ENCODE measurements at regions not wholly inside any gene's neighbourhood (a gene's known extent, or its start where the extent isn't known, plus 50 kb on each side); places are given as distances from the start of the nearest gene placed in this dataset.
A peak's percentile ranks its signal among the peaks of the same experiment; 100 is the strongest.
"Not testable (repeated sequence)": the region's sequence is repeated elsewhere in the genome, so short reads cannot be mapped to it uniquely, and the experiment has no call there.

- H3K9me3 ChIP-seq: no peaks in the 10 kb centered on the region
- H3K27ac ChIP-seq: no peak overlapping the region
- H3K4me3 ChIP-seq: no peak overlapping the region
- no peaks in the 10 kb centered on the region for H3K36me3 ChIP-seq (replicated peaks in 1 of 2; ENCODE audit: insufficient read depth in 1 of 2, low read depth in 2 of 2)
- 80 to 95% methylated on average over 4 of the region's 4 CpGs for WGBS, 2 donors
- TF ChIP-seq POLR2A (IDR thresholded peaks at IDR 0.05) (no peak), CTCF (IDR thresholded peaks at IDR 0.05) (no peak)
- intact Hi-C loops (cut with DNase I): no loop called here
- no peaks in the 10 kb centered on the region for H3K4me1 ChIP-seq
- ATAC-seq (no peak), DNase-seq (no peak)
- no peaks in the 10 kb centered on the region for H3K27me3 ChIP-seq
Observed at GRCh38 chr4:114420069-114420468, 178.5 kb upstream of the UGT8 start.

GRCh38 chr4:114423582-114423981, 175.0 kb upstream of the UGT8 start:
- H3K9me3 ChIP-seq: no peaks in the 10 kb centered on the region
- DNase-seq: no peak
- H3K4me3 ChIP-seq: no peak overlapping the region
- H3K4me1 ChIP-seq: no peaks in the 10 kb centered on the region
- no peak overlapping the region for H3K27ac ChIP-seq
- intact Hi-C loops (cut with DNase I): no loop called here
- WGBS, 2 donors: 72 to 78% methylated on average over 3 of the region's 3 CpGs
- no peak for ATAC-seq
- no peaks in the 10 kb centered on the region for H3K36me3 ChIP-seq (replicated peaks in 1 of 2; ENCODE audit: insufficient read depth in 1 of 2, low read depth in 2 of 2)
- no peak for TF ChIP-seq POLR2A (IDR thresholded peaks at IDR 0.05)
- TF ChIP-seq CTCF (IDR thresholded peaks at IDR 0.05): no peak
- H3K27me3 ChIP-seq: no peaks in the 10 kb centered on the region

GRCh38 chr4:114435116-114435515, 163.5 kb upstream of the UGT8 start:
- no peak for ATAC-seq
- no peak overlapping the region for H3K27ac ChIP-seq
- DNase-seq: no peak
- H3K36me3 ChIP-seq (replicated peaks in 1 of 2; ENCODE audit: insufficient read depth in 1 of 2, low read depth in 2 of 2): no peaks in the 10 kb centered on the region
- 77 to 83% methylated on average over 1 of the region's 1 CpG for WGBS, 2 donors
- no peak overlapping the region for H3K4me3 ChIP-seq
- TF ChIP-seq CTCF (IDR thresholded peaks at IDR 0.05): no peak
- no peak for TF ChIP-seq POLR2A (IDR thresholded peaks at IDR 0.05)
- intact Hi-C loops (cut with DNase I): no loop called here
- H3K9me3 ChIP-seq: no peaks in the 10 kb centered on the region
- H3K27me3 ChIP-seq: no peaks in the 10 kb centered on the region
- H3K4me1 ChIP-seq: no peaks in the 10 kb centered on the region

- ATAC-seq (peak; percentile 71), DNase-seq (no peak)
- TF ChIP-seq POLR2A (IDR thresholded peaks at IDR 0.05): no peak
- TF ChIP-seq CTCF (IDR thresholded peaks at IDR 0.05): no peak
- Histone ChIP-seq H3K4me1 (no peaks in the 10 kb centered on the region), H3K9me3 (no peaks in the 10 kb centered on the region), H3K4me3 (no peak overlapping the region), H3K27me3 (no peaks in the 10 kb centered on the region), H3K36me3 (replicated peaks in 1 of 2; ENCODE audit: insufficient read depth in 1 of 2, low read depth in 2 of 2) (no peaks in the 10 kb centered on the region), H3K27ac (no peak overlapping the region)
- intact Hi-C loops (cut with DNase I): no loop called here
- 36 to 47% methylated on average over 3 of the region's 3 CpGs for WGBS, 2 donors
Observed at GRCh38 chr4:114442856-114443255, 155.8 kb upstream of the UGT8 start.

- H3K4me1 ChIP-seq: no peaks in the 10 kb centered on the region
- DNase-seq: no peak
- H3K4me3 ChIP-seq: no peak overlapping the region
- TF ChIP-seq POLR2A (IDR thresholded peaks at IDR 0.05): no peak
- TF ChIP-seq CTCF (IDR thresholded peaks at IDR 0.05): no peak
- H3K9me3 ChIP-seq: no peaks in the 10 kb centered on the region
- no peak overlapping the region for H3K27ac ChIP-seq
- intact Hi-C loops (cut with DNase I): no loop called here
- H3K27me3 ChIP-seq: no peaks in the 10 kb centered on the region
- 86 to 92% methylated on average over 1 of the region's 1 CpG for WGBS, 2 donors
- H3K36me3 ChIP-seq (replicated peaks in 1 of 2; ENCODE audit: insufficient read depth in 1 of 2, low read depth in 2 of 2): no peaks in the 10 kb centered on the region
- no peak for ATAC-seq
Observed at GRCh38 chr4:114444211-114444610, 154.4 kb upstream of the UGT8 start.

GRCh38 chr4:114447963-114448516, 150.6 kb upstream of the UGT8 start:
- H3K9me3 ChIP-seq; H3K27me3 ChIP-seq; intact Hi-C loops (cut with DNase I); ATAC-seq; H3K27ac ChIP-seq; H3K36me3 ChIP-seq (replicated peaks in 1 of 2; ENCODE audit: insufficient read depth in 1 of 2, low read depth in 2 of 2); H3K4me3 ChIP-seq; H3K4me1 ChIP-seq; DNase-seq: not testable (repeated sequence)

Data from body of pancreas (tissue), 4 donors.